GM19328 (cell line): ENCODE measurements at regions not wholly inside any gene's neighbourhood (a gene's known extent, or its start where the extent isn't known, plus 50 kb on each side); places are given as distances from the start of the nearest gene placed in this dataset.

Source experiments
- ATAC-seq: cut with Tn5 transposase; IDR thresholded peaks from one replicate; pipeline ENCODE4 v1.9.1; 2021; ENCODE audit warnings: mild to moderate bottlenecking, moderate library complexity; ENCODE audit not compliant: unreplicated experiment

DNA sequence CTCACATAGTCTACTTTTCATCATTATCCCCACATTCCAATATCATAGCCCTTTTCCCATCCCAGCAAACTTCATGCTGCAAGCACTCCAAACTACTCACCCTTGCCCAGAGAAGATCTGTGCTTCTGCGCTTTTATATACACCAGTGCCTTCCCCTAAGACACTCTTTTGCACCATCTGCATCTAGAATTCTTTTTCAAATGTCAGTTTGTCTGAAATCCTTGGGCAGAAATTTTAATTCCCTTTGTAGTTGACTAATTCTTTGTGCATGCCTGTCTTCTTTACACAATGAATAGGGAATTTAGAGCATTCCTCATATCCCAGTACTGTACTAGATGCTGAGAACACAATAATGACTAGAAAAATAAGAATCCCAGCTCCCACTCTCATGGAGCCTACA, 298.9 kb downstream of the KCNN2 start:
- ATAC-seq: no peak

DNA sequence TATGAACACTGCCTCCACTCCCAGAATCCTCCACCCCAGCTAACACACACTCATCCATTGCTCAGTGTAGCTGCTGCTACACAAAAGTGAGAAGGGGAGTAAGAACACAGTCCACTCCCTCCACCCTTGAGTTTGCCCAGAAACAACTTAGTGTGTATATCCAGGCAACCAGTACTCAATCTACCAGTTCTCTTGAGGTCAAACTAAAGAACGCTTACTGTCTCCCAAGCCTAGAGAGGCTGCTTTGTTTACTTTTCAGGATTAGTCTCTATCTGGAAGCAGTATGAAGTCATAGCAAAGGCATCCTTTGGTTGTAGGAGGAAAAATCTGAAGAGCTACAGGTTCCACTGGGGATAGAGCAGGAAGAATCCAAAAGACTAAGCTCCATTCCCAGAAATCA, 296.3 kb downstream of the KCNN2 start:
- no peak for ATAC-seq

GRCh38 chr5:114657342-114658130, 295.7 kb downstream of the KCNN2 start:
- no peak for ATAC-seq

- no peak for ATAC-seq
Observed at GRCh38 chr5:114649878-114650277, 288.0 kb downstream of the KCNN2 start.

DNA sequence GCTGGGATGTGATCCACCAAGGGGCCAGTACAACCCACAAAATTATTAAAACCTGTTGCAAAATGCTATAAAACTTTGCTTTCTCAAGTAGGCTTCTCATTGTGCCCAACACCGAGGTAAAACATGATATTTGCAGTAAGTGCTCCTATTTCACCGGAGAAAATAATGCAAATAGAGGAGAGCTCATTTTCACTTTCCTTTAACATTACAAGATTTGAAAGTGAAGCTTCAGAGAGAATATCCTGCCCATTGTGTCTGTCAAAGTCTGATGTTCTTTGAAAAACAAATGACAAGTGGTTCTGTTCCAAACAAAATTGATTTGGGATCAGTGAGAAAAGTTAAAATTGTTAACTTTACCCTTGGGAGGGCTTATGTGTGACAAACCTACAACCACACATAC, 287.1 kb downstream of the KCNN2 start:
- no peak for ATAC-seq

DNA sequence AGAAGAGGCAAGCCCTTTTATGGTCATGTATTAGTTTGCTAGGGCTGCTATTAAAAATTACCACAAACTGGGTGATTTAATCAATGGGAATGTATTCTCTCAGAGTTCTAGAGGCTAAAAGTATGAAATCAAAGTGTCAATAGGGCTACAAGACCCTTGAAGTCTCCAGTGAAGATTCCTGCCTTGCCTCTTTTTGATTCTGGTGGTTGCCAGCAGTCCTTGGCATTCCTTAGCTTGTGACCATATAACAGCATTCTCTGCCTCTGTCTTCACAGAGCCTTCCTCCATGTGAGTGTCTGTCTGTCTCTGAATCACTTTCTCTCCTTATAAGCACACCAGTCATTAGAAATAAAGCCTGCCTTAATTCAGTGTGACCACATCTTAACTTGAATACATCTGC, 282.7 kb downstream of the KCNN2 start:
- ATAC-seq: no peak

DNA sequence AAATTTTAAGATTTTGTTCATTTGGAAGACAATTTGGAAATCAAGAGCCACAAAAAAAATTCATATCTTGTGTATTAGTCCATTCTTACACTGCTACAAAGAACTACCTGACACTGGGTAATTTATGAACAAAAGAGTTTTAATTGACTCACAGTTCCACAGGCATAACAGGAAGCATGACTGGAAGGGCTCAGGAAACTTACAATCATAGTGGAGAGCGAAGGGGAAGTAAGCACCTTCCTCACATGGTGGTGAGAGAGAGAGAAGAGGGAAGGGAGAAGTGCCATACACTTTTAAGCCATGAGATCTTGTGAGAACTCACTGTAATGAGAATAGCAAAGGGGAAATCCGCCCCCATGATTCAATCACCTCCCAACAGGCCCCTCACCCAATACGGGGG, 274.4 kb downstream of the KCNN2 start:
- ATAC-seq: no peak

DNA sequence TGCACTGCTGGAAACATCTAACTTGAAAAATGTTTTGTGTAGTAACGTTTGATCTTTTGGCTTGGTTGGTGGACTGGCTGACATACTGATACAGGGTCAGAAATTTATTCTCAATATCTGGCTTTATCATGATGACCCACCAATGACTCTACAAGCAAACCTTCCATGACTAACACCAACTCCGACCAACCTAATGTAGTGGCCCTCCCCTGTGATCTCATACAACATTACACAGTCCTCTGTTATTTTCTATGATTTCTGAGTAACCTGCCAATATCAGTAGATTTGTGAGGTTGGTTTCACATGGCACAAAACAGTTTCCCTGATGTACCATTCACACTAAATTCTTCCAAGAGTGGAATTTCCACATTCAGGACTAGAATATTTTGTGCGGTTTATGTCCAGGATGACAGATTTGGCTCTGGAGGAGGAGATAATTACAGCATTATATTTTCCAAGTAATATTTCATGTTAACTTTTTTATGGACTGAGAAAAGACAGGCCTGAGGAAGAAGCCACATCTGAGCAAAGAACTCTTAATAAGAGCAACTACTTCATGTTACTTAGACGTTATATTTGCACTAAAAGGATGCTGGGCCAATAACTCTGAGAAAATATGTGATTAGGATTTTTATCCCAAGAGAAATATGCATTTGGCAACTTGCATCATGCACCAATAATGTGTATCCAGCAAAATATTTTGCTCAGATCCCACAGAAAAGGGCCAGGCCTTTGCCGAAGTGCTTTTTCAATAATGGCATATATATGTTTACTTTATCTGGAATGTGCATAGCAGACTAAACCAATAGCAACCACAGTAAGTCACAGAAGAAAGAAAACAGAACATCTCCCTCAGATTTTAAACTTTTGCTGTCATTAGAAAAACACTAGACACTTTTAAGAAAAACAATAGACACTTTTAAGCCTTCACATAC, 273.4 kb downstream of the KCNN2 start:
- ATAC-seq: no peak

GRCh38 chr5:114634517-114634916, 272.6 kb downstream of the KCNN2 start:
- no peak for ATAC-seq

DNA sequence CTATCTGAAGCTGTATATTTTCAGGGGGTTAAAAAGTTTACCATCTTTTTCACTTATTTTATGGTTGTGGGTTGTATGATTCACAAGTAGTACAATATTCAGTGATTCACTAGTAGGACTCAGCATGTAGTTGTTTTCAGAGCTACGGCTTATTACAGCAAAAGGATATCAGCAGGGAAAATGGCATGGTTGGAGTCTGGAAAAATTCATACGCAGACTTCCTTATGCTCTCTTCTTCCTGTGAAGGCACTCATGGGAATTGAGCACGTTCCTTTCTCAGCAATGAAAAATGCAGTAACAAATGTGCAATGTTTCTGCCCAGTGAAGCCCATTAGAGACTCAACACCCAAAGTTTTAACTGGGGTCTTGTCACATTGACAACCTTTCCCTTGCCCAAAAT, 250.5 kb downstream of the KCNN2 start:
- ATAC-seq: no peak

DNA sequence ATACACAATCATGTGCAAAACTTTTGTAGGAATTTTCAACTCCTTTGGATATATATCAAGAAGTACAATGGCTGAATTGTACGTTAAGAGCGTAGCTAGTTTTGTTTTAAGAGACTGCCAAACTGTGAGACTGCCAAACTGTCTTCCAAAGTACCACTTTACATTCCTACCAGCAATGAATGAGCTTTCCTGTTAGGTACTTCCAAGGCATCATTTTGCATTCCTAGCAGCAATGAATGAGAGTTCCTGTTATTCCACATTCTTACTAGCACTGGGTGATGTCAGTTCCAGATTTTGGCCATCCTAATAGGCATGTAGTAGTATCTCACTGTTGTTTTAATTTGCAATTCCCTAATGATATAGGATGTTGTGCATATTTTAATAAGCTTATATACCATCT, 219.3 kb downstream of the KCNN2 start:
- ATAC-seq: no peak

DNA sequence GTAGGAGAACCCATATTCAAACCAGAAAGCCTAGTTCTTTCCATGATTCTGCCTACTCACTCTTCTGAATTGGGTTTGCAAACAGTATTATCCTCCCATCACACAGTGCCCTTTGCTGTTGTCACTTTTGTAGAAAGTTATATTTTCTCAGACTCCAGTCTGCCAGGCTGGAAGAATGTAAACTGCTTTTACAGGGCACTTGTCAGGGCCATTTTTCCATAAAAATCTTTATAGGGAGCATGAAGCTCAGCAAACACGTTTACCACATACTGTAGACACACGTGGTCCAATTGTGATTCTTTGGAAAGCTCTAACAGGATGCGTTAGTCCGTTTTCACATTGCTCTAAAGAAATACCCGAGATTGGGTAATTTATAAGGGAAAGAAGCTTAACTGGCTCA, 204.0 kb downstream of the KCNN2 start:
- no peak for ATAC-seq

DNA sequence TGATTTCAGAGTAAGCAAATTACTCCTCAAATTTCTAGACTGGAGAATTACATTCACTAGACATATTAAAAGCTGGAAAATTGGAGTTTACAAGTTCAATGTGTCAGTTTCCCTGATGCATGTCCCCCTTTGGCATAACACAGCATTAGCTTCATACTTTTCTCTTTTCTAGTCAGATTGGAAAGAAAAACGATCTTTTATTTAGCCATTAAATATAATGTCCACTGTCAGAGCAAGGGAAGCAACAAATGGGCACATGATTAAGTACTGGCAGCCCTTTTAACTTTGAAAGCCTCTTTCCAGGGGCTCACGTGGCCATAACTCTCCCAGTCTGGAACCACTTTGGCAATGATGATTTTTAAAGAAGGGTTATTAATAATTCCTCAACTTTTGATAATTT, 203.3 kb downstream of the KCNN2 start:
- no peak for ATAC-seq

DNA sequence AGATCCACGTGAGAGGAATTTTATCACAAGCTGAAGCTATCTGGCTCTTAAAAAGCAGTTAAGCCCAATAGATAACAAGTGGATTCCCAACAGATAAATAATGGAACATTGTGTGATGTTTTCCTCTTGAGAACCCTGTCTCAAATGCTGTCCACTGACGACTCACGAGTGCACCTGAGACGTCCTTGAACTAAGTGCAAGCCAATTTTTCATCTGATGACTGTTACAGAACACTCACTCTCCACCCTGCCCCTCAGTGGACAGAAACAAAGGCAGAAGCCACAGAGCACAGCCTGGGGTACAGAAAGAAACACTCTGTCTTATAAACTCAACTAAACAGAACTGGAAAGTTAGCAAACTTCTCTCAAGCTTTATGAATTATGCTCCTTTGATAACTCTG, 199.5 kb downstream of the KCNN2 start:
- ATAC-seq: no peak
